HG02763 (cell line): ENCODE measurements at regions not wholly inside any gene's neighbourhood (a gene's known extent, or its start where the extent isn't known, plus 50 kb on each side); places are given as distances from the start of the nearest gene placed in this dataset.
"Not testable (repeated sequence)": the region's sequence is repeated elsewhere in the genome, so short reads cannot be mapped to it uniquely, and the experiment has no call there.

Source experiments
- ATAC-seq: cut with Tn5 transposase; IDR thresholded peaks from one replicate; pipeline ENCODE4 v1.9.1; 2021; ENCODE audit warnings: mild to moderate bottlenecking, moderate library complexity; ENCODE audit not compliant: unreplicated experiment

GRCh38 chr2:8437949-8438400, 243.9 kb upstream of the ID2 start:
- ATAC-seq, result no peak

GRCh38 chr2:8438476-8438875, 243.4 kb upstream of the ID2 start:
- no peak for ATAC-seq

DNA sequence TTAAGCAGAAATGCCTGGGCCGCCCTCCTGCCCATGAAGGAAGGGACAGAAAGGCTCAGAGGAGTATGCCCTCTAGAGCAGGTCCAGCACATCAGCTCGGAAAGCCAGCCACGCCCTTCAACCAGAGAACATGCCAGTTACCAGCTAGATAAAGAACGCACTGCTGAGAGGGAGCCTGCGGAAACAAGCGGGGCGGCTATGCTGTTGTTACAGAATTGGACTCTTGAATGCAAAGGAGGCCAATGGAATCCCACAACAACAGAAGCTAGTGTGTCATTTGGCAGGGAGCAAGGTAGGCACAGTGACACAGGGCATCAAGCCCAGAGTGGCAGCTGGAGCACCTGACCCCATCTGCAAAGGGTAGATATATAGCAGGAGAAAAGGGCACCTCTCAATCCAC, 242.9 kb upstream of the ID2 start:
- ATAC-seq, result no peak

GRCh38 chr2:8440029-8440778, 241.7 kb upstream of the ID2 start:
- ATAC-seq, result no peak

DNA sequence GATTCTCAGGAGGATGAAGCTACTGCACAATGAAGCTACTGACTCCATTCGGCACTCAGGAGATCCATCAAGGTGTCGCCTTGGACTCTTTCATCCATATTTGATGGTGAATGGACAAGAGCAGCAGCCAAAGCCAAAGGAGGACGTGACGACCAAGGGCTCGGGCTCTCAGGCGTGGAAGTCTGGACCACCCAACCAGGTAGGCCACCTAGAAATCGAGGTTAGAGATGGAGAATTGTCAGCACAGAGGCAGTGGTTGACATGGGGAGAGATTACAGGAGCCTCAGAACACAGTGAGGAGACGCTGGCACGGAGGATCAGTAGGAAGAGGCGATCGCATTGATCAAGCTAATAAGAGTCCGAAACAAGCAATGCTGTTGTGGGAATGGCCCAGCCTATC, 240.5 kb upstream of the ID2 start:
- ATAC-seq, result no peak

- ATAC-seq, result no peak
Measured at GRCh38 chr2:8441986-8442385, 239.9 kb upstream of the ID2 start.

DNA sequence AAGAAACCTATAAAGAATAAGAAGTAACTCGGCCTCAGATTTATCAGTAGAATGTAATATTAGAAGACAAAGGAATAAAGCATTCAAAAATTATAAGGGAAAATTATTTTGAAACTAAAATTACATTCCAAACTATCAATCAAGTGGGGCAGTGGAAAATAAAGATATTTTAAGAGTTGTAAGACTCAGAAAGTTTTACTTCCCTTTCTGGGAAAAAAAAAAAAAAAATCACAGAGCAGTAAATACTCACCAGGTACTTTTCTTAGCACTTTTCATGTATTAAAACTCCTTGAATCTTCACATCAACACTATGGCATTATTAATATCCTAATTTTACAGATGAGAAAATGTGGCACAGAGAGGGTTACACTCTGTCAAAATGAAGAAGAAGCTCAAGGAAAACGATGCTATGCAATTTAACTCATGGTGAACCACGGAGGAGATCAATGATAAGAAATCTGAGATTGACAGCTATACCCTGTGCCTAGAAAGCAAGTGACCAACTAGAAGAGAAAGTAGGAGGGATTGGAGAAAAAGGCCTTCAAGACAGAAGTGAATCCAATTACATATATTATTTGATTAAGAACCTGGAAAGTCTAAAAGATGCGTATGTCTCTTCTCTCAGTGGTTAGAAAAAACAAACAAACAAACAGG, 238.9 kb upstream of the ID2 start:
- no peak for ATAC-seq

GRCh38 chr2:8445580-8445979, 236.3 kb upstream of the ID2 start:
- no peak for ATAC-seq

DNA sequence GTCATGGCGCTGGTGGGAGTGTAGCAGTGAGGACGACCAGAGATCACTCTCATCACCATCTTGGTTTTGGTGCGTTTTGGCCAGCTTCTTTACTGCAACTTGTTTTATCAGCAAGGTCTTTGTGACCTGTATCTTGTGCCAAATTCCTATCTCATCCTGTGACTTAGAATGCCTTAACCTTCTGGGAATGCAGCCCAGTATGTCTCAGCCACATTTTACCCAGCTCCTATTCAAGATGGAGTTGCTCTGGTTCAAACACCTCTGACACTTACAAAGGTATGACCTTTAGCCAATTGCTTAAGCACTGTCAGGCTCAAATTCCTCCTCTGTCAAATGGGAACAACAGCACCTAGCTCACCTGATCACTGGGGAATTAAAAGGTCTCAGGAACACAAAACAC, 235.1 kb upstream of the ID2 start:
- ATAC-seq, result not testable (repeated sequence)

GRCh38 chr2:8447610-8448221, 234.1 kb upstream of the ID2 start:
- ATAC-seq, result no peak

- no peak for ATAC-seq
Measured at GRCh38 chr2:8448824-8449556, 232.9 kb upstream of the ID2 start.

DNA sequence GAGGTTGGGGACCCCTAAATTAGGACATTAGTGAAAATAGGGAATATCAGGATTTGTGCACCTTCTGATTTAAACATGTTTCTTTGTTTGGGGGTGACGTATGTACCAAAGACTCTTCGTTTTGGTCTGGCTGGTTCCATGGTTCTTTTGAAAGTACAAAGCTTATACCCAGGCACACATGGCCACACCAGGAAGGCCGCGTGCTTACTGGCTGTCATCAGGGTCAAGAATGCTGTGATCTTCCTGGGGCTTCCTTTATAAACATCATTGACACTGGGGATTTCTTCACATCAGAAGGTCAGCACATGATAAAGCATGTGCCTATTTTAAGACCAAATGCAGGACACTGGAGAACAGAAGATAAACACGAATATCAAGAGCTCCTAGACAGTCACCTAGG, 230.6 kb upstream of the ID2 start:
- ATAC-seq, result no peak

DNA sequence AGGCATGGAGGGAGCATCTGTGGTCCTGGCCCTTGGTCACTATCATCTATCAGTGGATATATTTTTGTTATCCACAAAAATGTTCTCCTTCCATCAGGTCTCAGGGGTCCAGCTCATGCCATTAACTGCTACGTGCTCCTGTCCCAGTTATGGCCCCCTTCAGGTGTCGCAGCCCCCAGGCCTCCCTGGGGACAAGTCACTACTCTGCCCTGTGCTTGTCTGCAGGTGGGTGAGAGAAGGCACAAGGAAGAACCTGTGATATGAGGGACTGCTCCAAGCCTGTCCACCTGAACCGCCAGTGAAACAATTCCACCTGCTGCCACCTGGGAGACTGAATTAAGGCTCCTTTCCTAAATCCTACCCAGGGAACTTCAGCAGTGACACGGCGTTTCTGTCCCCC, 229.6 kb upstream of the ID2 start:
- ATAC-seq, result no peak

- no peak for ATAC-seq
Measured at GRCh38 chr2:8452979-8453903, 228.6 kb upstream of the ID2 start.

GRCh38 chr2:8453904-8454302, 228.0 kb upstream of the ID2 start:
- ATAC-seq, result no peak

DNA sequence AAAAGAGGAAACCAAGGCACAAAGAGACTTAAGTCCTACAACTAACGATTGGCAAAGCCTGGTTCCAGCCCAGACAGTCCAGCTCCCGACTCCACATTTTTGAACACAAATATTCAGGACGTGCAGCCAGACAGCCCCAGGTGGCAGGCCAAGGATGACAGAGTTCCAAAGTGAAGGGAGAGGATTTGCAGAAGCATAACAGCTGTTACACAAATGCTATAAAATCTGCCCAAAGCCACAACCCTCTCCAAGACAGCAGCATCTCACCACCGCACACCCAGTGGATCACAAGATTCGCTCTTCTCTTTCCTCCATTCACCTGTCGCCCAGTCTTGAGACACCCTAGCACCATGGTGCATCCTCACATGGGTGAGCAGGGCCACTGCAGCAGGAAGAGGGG, 227.1 kb upstream of the ID2 start:
- ATAC-seq, result no peak

DNA sequence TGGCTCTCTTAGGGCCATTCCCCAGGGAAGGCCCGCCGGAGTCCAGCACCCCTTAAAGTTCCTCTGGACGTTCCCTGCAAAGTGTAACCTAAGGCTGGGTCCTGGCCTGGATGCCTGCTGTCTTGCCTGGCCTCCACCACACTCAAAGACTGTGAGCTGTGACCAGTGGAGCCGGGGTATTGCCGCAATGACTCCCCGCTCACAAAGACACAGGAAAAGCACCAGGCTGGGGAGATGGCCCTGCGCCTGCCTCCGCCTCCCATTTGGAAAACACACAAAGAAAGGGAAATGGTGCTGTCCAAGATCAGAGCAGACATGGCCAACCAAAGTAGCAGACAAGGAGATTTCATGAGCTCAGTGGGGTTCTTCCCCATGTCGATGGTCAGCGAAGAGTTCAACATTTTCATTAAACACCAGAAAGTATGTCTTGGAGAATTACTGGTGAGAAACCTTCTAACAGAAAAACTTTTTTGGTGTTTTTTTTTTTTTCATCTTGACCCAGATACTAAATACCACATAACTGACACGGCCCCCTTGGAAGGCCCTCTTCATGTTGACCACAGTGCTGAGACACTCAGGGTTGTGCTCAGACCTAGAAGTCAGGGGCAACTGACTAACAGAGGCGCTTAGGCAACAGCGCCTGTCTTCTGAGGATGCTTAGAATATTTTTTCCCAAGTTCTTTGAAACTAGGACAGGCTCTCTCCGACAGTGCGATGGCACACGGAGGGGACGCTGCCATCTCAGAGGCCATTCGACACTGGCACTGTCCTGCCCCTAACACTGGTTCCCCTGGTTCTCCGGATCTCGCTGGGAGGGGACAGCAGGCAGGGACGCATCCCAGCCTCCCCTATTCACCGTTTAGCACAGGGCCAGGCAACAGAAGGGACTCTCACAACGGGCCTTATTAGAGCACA, 226.4 kb upstream of the ID2 start:
- ATAC-seq, result no peak

GRCh38 chr2:8456151-8457091, 225.4 kb upstream of the ID2 start:
- no peak for ATAC-seq
